K562 (cell line): ENCODE measurements at regions not wholly inside any gene's neighbourhood (a gene's known extent, or its start where the extent isn't known, plus 50 kb on each side); places are given as distances from the start of the nearest gene placed in this dataset.

Experiments used
- ATAC-seq: fragments of 200-7000 bp; cut with Tn5 transposase; 3 replicates; pipeline ENCODE4 v1.9.1; 2020; ENCODE audit warnings: moderate library complexity
- BruUV-seq: library from RNA; stranded (reverse); fragments of 400-500 nt; replicated peaks from 2 replicates; lab custom pipeline; 2021; lab: Mats Ljungman, UMichigan
- CTCF ChIA-PET: fragments of 300-600 bp; formaldehyde crosslinking; extraction: SDS; loops from one replicate; lab custom pipeline; 2021; ENCODE audit warnings: low intra/inter-chr PET ratio; lab: Yijun Ruan, JAX
- POLR2A ChIA-PET: fragments of 300-600, 350-650 bp; sonication (Branson Sonifier 250); formaldehyde crosslinking; extraction: SDS; loops from one replicate; lab custom pipeline; 2021; ENCODE audit warnings: antibody characterized with exemption, inconsistent platforms; lab: Yijun Ruan, JAX
- DNase-seq, 4 experiments: peaks; one replicate each; pipeline versions ENCODE4 v3.0.0 to v3.0.0-alpha.2; 2011 to 2018; ENCODE audit warnings: low spot score in 3 of 4, mixed read lengths in 3 of 4; ENCODE audit errors: extremely low read depth in 1 of 4
- FAIRE-seq: peaks from 2 replicates; lab custom pipeline; 2011; peaks lifted over from hg19 to GRCh38; lab: Jason Lieb, UNC
- H2AFZ ChIP-seq: 2 replicates; pipeline ENCODE4 v1.6.0; 2011; ENCODE audit warnings: low read depth, low read length, control low read depth, inconsistent platforms
- H3K27ac ChIP-seq: fragments of 200-600 bp; 3 replicates; pipeline ENCODE4 v1.8.0; 2011; ENCODE audit warnings: low read depth, mild to moderate bottlenecking, control low read depth, inconsistent platforms, low read length, moderate library complexity, mixed read lengths; ENCODE audit errors: extremely low read depth
- H3K27me3 ChIP-seq, 2 experiments: fragments of 300-600 bp in 1 of 2; 2 replicates in 1 of 2; 3 replicates in 1 of 2; pipeline versions ENCODE4 v1.6.0 to v1.8.0; 2011; ENCODE audit warnings: inconsistent platforms in 2 of 2, low read length in 2 of 2, mild to moderate bottlenecking in 1 of 2, mixed read lengths in 1 of 2, moderate library complexity in 1 of 2; ENCODE audit not compliant: control insufficient read depth in 2 of 2, insufficient read depth in 2 of 2
- H3K36me3 ChIP-seq: fragments of 300-600 bp; 3 replicates; pipeline ENCODE4 v1.8.0; 2011; ENCODE audit warnings: mild to moderate bottlenecking, low read length, inconsistent platforms; ENCODE audit not compliant: control insufficient read depth, insufficient read depth
- H3K4me1 ChIP-seq, 2 experiments: fragments of 200-600 bp in 1 of 2; replicated peaks in 1 of 2; 2 replicates in 1 of 2; 3 replicates in 1 of 2; pipeline versions ENCODE4 v1.5.1 to v1.8.0; 2011; ENCODE audit warnings: inconsistent platforms in 2 of 2, low read length in 2 of 2, mild to moderate bottlenecking in 1 of 2, mixed read lengths in 1 of 2, moderate library complexity in 1 of 2; ENCODE audit not compliant: control insufficient read depth in 2 of 2, insufficient read depth in 2 of 2
- H3K4me2 ChIP-seq: 2 replicates; pipeline ENCODE4 v1.6.1; 2011; ENCODE audit warnings: low read length, control low read depth, inconsistent platforms, mixed read lengths; ENCODE audit not compliant: insufficient read depth
- H3K4me3 ChIP-seq: fragments of 200-600 bp; sonication (generic), shearing (Covaris generic); 2 replicates; pipeline ENCODE4 v1.5.1; 2016; ENCODE audit warnings: control low read depth, inconsistent platforms
- H3K79me2 ChIP-seq: fragments of 200-600 bp; 3 replicates; pipeline ENCODE4 v1.8.0; 2011; ENCODE audit warnings: low read length, inconsistent platforms; ENCODE audit not compliant: control insufficient read depth, insufficient read depth
- H3K9ac ChIP-seq, 2 experiments: 2 replicates each; pipeline versions ENCODE4 v1.6.0 to v1.6.1; 2011; ENCODE audit warnings: low read depth in 2 of 2, low read length in 2 of 2, control low read depth in 1 of 2, inconsistent platforms in 1 of 2, mild to moderate bottlenecking in 1 of 2, mixed read lengths in 1 of 2; ENCODE audit not compliant: insufficient read depth in 1 of 2
- H3K9me1 ChIP-seq: one replicate; pipeline ENCODE4 v1.6.0; 2011; ENCODE audit warnings: inconsistent platforms, mild to moderate bottlenecking, low read length, moderate library complexity; ENCODE audit not compliant: control insufficient read depth, insufficient read depth
- H3K9me3 ChIP-seq: replicated peaks from 2 replicates; pipeline ENCODE4 v1.5.1; 2011; ENCODE audit warnings: low read depth, low read length, inconsistent platforms; ENCODE audit not compliant: control insufficient read depth, insufficient read depth
- H4K20me1 ChIP-seq: replicated peaks from 2 replicates; pipeline ENCODE4 v1.6.1; 2011; ENCODE audit warnings: low read length, inconsistent platforms, mixed read lengths; ENCODE audit not compliant: control insufficient read depth, insufficient read depth
- CBX8 ChIP-seq: fragments of 200-600 bp; sonication (generic); IDR thresholded peaks from 2 replicates; pipeline ENCODE4 v1.6.1; 2012; ENCODE audit warnings: borderline replicate concordance, mixed run types, low read depth, mild to moderate bottlenecking, moderate library complexity, mixed read lengths, low read length, control low read depth, inconsistent platforms; ENCODE audit not compliant: poor library complexity, severe bottlenecking; ENCODE audit errors: extremely low read depth
- CEBPB ChIP-seq: fragments of 450-650 bp; IDR thresholded peaks from 2 replicates; pipeline ENCODE4 v1.6.1; 2016; ENCODE audit warnings: missing genetic modification characterization, missing compliant biosample characterization
- HMGN3 ChIP-seq: IDR thresholded peaks from 2 replicates; pipeline ENCODE4 v1.6.1; 2011; ENCODE audit warnings: borderline replicate concordance, low read depth, mild to moderate bottlenecking, mixed read lengths, low read length; ENCODE audit not compliant: insufficient read length; ENCODE audit errors: extremely low read depth
- SMARCA4 ChIP-seq: fragments of 450-650 bp; IDR thresholded peaks from 2 replicates; pipeline ENCODE4 v1.6.1; 2016
- SRF ChIP-seq, 2 experiments: fragments of 250-450, 450-650 bp in 1 of 2; sonication (Bioruptor Pico) in 1 of 2; sonication (generic) in 1 of 2; formaldehyde crosslinking; IDR thresholded peaks; 2 replicates each; pipeline versions ENCODE4 v1.5.0 to v1.5.1; 2020 to 2022; ENCODE audit warnings: mild to moderate bottlenecking in 1 of 2, missing genetic modification reagents in 1 of 2
- SRSF1 ChIP-seq: fragments of 200-400 bp; formaldehyde crosslinking; IDR thresholded peaks from 2 replicates; pipeline ENCODE4 v1.6.1; 2017; ENCODE audit warnings: mild to moderate bottlenecking, low read depth, low read length, moderate library complexity
- TEAD1 ChIP-seq, 2 experiments: fragments of 450-650 bp in 1 of 2; sonication (generic) in 1 of 2; formaldehyde crosslinking; IDR thresholded peaks; 2 replicates each; pipeline versions ENCODE4 v1.4.0 to v1.8.0; 2020 to 2022; ENCODE audit warnings: mild to moderate bottlenecking in 2 of 2, missing genetic modification reagents in 1 of 2
- TEAD2 ChIP-seq: fragments of 450-650 bp; IDR thresholded peaks from 2 replicates; pipeline ENCODE4 v1.6.1; 2016; ENCODE audit warnings: missing genetic modification characterization, control low read depth, missing compliant biosample characterization
- THAP12 ChIP-seq: fragments of 250-450 bp; sonication (Bioruptor Pico); IDR thresholded peaks from 2 replicates; pipeline ENCODE4 v1.9.0; 2021; ENCODE audit warnings: mild to moderate bottlenecking, inconsistent platforms
- U2AF1 ChIP-seq: fragments of 200-400 bp; formaldehyde crosslinking; optimal IDR thresholded peaks from 2 replicates; pipeline ENCODE3; 2017; ENCODE audit warnings: mild to moderate bottlenecking, low read depth, low read length, moderate library complexity
- ZBED1 ChIP-seq: IDR thresholded peaks from 2 replicates; pipeline ENCODE4 v1.6.1; 2014
- ZNF347 ChIP-seq: fragments of 450-650 bp; formaldehyde crosslinking; IDR thresholded peaks from 2 replicates; pipeline ENCODE4 v1.4.0; 2020; ENCODE audit warnings: low read depth, mild to moderate bottlenecking, moderate library complexity
- ZNF511 ChIP-seq: sonication (generic); formaldehyde crosslinking; IDR thresholded peaks from 2 replicates; pipeline ENCODE4 v1.8.0; 2022; ENCODE audit warnings: mild to moderate bottlenecking, missing genetic modification reagents
- ZNF561 ChIP-seq: fragments of 450-650 bp; formaldehyde crosslinking; conservative IDR thresholded peaks from 2 replicates; pipeline ENCODE4 v1.4.0; 2020; ENCODE audit warnings: mild to moderate bottlenecking, moderate library complexity
- WGBS: fragments of 100-300 bp; shearing (Covaris generic); methylation state at CpG from one replicate; pipeline ENCODE4 v1.1.6; 2016; ENCODE audit warnings: low coverage, mixed read lengths; ENCODE audit not compliant: insufficient coverage; ENCODE audit errors: missing lambda C conversion rate; 5-methylcytosine and 5-hydroxymethylcytosine counted together
- in situ Hi-C: fragments of 300-500 bp; cut with MboI; formaldehyde crosslinking; loops from 4 replicates; pipeline ENCODE4 v1.15.0; 2018; ENCODE audit warnings: inconsistent platforms, mixed read lengths
- intact Hi-C: fragments of 100-400 bp; cut with micrococcal nuclease; formaldehyde crosslinking; loops from 2 replicates; pipeline ENCODE4 v1.14.2; 2022

GRCh38 chr4:126087101-126087500 lies 772.3 kb downstream of the FAT4 start:
- TF ChIP-seq TEAD1 (CRISPR knock-in tag; IDR thresholded peaks at IDR 0.05) (no peak), ZNF347 (CRISPR knock-in tag) (no peak), SRSF1 (no peak)
- TF ChIP-seq, all 486 proteins: peak for 0
- no peak overlapping the region for H2AFZ ChIP-seq
- ATAC-seq: no peak
- no peaks in the 10 kb centered on the region for H3K79me2 ChIP-seq
- H3K4me1 ChIP-seq: no peaks in the 10 kb centered on the region
- no peak overlapping the region for H3K4me2 ChIP-seq
- no peak overlapping the region for H3K4me3 ChIP-seq
- in situ Hi-C loops: no loop called here
- no peaks in the 10 kb centered on the region for H3K9me3 ChIP-seq
- intact Hi-C loops: no loop called here
- H3K27me3 ChIP-seq: no peaks in the 10 kb centered on the region
- no peak for FAIRE-seq
- H3K9me1 ChIP-seq: no peaks in the 10 kb centered on the region
- BruUV-seq: no TSS peak
- POLR2A ChIA-PET: no interaction called here
- no peaks in the 10 kb centered on the region for H3K36me3 ChIP-seq
- no peaks in the 10 kb centered on the region for H4K20me1 ChIP-seq
- H3K27ac ChIP-seq: no peak overlapping the region
- CTCF ChIA-PET: no interaction called here
- H3K9ac ChIP-seq: no peak overlapping the region
- no peak for DNase-seq

GRCh38 chr4:126097155-126097799 lies 782.5 kb downstream of the FAT4 start:
- no peak for TF ChIP-seq SMARCA4
- TF ChIP-seq U2AF1: no peak
- TF ChIP-seq ZNF561 (CRISPR knock-in tag): no peak
- TF ChIP-seq HMGN3: no peak
- no peak for TF ChIP-seq ZNF511 (CRISPR knock-in tag)
- TF ChIP-seq THAP12 (CRISPR knock-in tag): no peak
- TF ChIP-seq CEBPB (tag): no peak
- TF ChIP-seq CBX8: no peak
- no peak for TF ChIP-seq SRF (CRISPR knock-in tag; IDR thresholded peaks at IDR 0.05)
- no peak for TF ChIP-seq TEAD2
- TF ChIP-seq ZBED1: no peak
- no peaks in the 10 kb centered on the region for H3K4me1 ChIP-seq
- no peaks in the 10 kb centered on the region for H3K9me3 ChIP-seq
- intact Hi-C loops (no loop called here), in situ Hi-C loops (no loop called here)
- WGBS: 0% methylated on average over 4 of the region's 4 CpGs
- H3K4me2 ChIP-seq: no peak overlapping the region
- H3K27ac ChIP-seq: no peak overlapping the region
- DNase-seq (no peak), ATAC-seq (no peak), FAIRE-seq (no peak)
- no TSS peak for BruUV-seq
- no peak overlapping the region for H3K4me3 ChIP-seq
- no peak overlapping the region for H3K9ac ChIP-seq
- no peaks in the 10 kb centered on the region for H3K9me1 ChIP-seq
- no peaks in the 10 kb centered on the region for H3K36me3 ChIP-seq
- no peaks in the 10 kb centered on the region for H4K20me1 ChIP-seq
- H3K79me2 ChIP-seq: no peaks in the 10 kb centered on the region
- ChIA-PET CTCF (no interaction called here), POLR2A (interaction anchor here (0.8 kb wide), 1 partner anchor 9 kb away, joined by 3 read pairs; no protein-coding TSS in a partner anchor)
- H2AFZ ChIP-seq: no peak overlapping the region
- H3K27me3 ChIP-seq: no peaks in the 10 kb centered on the region
